DOHH2 (cell line): ENCODE measurements at regions not wholly inside any gene's neighbourhood (a gene's known extent, or its start where the extent isn't known, plus 50 kb on each side); places are given as distances from the start of the nearest gene placed in this dataset.

Source experiments
- H3F3A ChIP-seq: fragments of 200-600 bp; sonication (generic), shearing (Covaris generic); 2 replicates; pipeline ENCODE4 v1.6.0; 2016; ENCODE audit warnings: antibody characterized with exemption, mild to moderate bottlenecking; ENCODE audit not compliant: control insufficient read depth, insufficient read depth
- H3K27ac ChIP-seq: fragments of 200-600 bp; sonication (generic); 2 replicates; pipeline ENCODE4 v1.5.1; 2014; ENCODE audit warnings: low read depth, mild to moderate bottlenecking, low read length, moderate library complexity
- H3K27me3 ChIP-seq: fragments of 200-600 bp; sonication (generic); 2 replicates; pipeline ENCODE4 v1.6.1; 2014; ENCODE audit warnings: mild to moderate bottlenecking, low read length, mixed read lengths; ENCODE audit not compliant: control insufficient read depth
- H3K36me3 ChIP-seq: fragments of 200-600 bp; sonication (generic); 2 replicates; pipeline ENCODE4 v1.6.1; 2014; ENCODE audit warnings: mild to moderate bottlenecking, low read length, moderate library complexity, mixed read lengths; ENCODE audit not compliant: control insufficient read depth
- H3K4me1 ChIP-seq: fragments of 200-600 bp; sonication (generic); 2 replicates; pipeline ENCODE4 v1.6.1; 2014; ENCODE audit warnings: mild to moderate bottlenecking, low read length, mixed read lengths; ENCODE audit not compliant: control insufficient read depth
- H3K4me2 ChIP-seq: fragments of 200-600 bp; sonication (generic); 2 replicates; pipeline ENCODE4 v1.6.0; 2014; ENCODE audit warnings: mild to moderate bottlenecking, low read length, moderate library complexity
- H3K4me3 ChIP-seq: fragments of 200-600 bp; sonication (generic); 2 replicates; pipeline ENCODE4 v1.5.1; 2014; ENCODE audit warnings: mild to moderate bottlenecking, low read length, mixed read lengths
- H3K79me2 ChIP-seq: fragments of 200-600 bp; sonication (generic); 2 replicates; pipeline ENCODE4 v1.6.1; 2014; ENCODE audit warnings: mild to moderate bottlenecking, low read length, mixed read lengths; ENCODE audit not compliant: control insufficient read depth
- H3K9me2 ChIP-seq: fragments of 200-600 bp; sonication (generic); replicated peaks from 2 replicates; pipeline ENCODE4 v1.6.1; 2014; ENCODE audit warnings: mild to moderate bottlenecking, low read length, mixed read lengths; ENCODE audit not compliant: control insufficient read depth
- H3K9me3 ChIP-seq: fragments of 200-600 bp; sonication (generic); 2 replicates; pipeline ENCODE4 v1.6.1; 2014; ENCODE audit warnings: antibody characterized with exemption, low read length, mixed read lengths; ENCODE audit not compliant: control insufficient read depth, insufficient read depth
- H4K20me1 ChIP-seq: fragments of 200-600 bp; sonication (generic); 2 replicates; pipeline ENCODE4 v1.6.0; 2014; ENCODE audit warnings: low read depth, mild to moderate bottlenecking, antibody characterized with exemption, low read length, moderate library complexity; ENCODE audit not compliant: control insufficient read depth, insufficient read depth
- CTCF ChIP-seq: fragments of 200-600 bp; sonication (generic); IDR thresholded peaks from one replicate; pipeline ENCODE4 v1.5.1; 2014; ENCODE audit warnings: antibody characterized with exemption, mild to moderate bottlenecking, low read depth, low read length; ENCODE audit not compliant: poor library complexity, severe bottlenecking
- EZH2phosphoT487 ChIP-seq: fragments of 200-600 bp; sonication (generic); IDR thresholded peaks from 2 replicates; pipeline ENCODE4 v1.6.1; 2017; ENCODE audit warnings: borderline replicate concordance, mild to moderate bottlenecking, antibody characterized with exemption, low read length, moderate library complexity, mixed read lengths

- Histone ChIP-seq H3F3A (no peaks in the 10 kb centered on the region), H3K9me2 (no peaks in the 10 kb centered on the region), H3K4me3 (no peak overlapping the region), H3K36me3 (no peaks in the 10 kb centered on the region), H3K27ac (no peak overlapping the region), H3K4me1 (no peaks in the 10 kb centered on the region), H3K79me2 (no peaks in the 10 kb centered on the region), H3K9me3 (no peaks in the 10 kb centered on the region), H3K27me3 (no peaks in the 10 kb centered on the region), H4K20me1 (no peaks in the 10 kb centered on the region), H3K4me2 (no peak overlapping the region)
- no peak for TF ChIP-seq EZH2phosphoT487
- TF ChIP-seq CTCF: no peak
Measured at GRCh38 chr14:98181241-98181640, 1090.8 kb downstream of the BCL11B start.

GRCh38 chr14:98181768-98182167 lies 1090.2 kb downstream of the BCL11B start:
- H3K36me3 ChIP-seq: no peaks in the 10 kb centered on the region
- H3K27me3 ChIP-seq: no peaks in the 10 kb centered on the region
- H3K9me2 ChIP-seq: no peaks in the 10 kb centered on the region

GRCh38 chr14:98182393-98183055 lies 1089.5 kb downstream of the BCL11B start:
- H3K9me2 ChIP-seq: no peaks in the 10 kb centered on the region
- TF ChIP-seq EZH2phosphoT487: no peak
- no peak for TF ChIP-seq CTCF
- no peaks in the 10 kb centered on the region for H4K20me1 ChIP-seq
- no peak overlapping the region for H3K4me2 ChIP-seq
- H3K4me3 ChIP-seq: no peak overlapping the region
- no peaks in the 10 kb centered on the region for H3K79me2 ChIP-seq
- H3F3A ChIP-seq: no peaks in the 10 kb centered on the region
- H3K4me1 ChIP-seq: no peaks in the 10 kb centered on the region
- H3K9me3 ChIP-seq: no peaks in the 10 kb centered on the region
- no peaks in the 10 kb centered on the region for H3K36me3 ChIP-seq
- no peaks in the 10 kb centered on the region for H3K27me3 ChIP-seq
- H3K27ac ChIP-seq: no peak overlapping the region

More at GRCh38 chr14:98181768-98182167, 1090.2 kb downstream of the BCL11B start:
- Histone ChIP-seq H3F3A (no peaks in the 10 kb centered on the region), H3K4me2 (no peak overlapping the region), H3K9me3 (no peaks in the 10 kb centered on the region), H3K4me3 (no peak overlapping the region), H3K27ac (no peak overlapping the region), H3K4me1 (no peaks in the 10 kb centered on the region), H4K20me1 (no peaks in the 10 kb centered on the region), H3K79me2 (no peaks in the 10 kb centered on the region)
- TF ChIP-seq CTCF (no peak), EZH2phosphoT487 (no peak)
